A549 (cell line): ENCODE measurements at regions not wholly inside any gene's neighbourhood (a gene's known extent, or its start where the extent isn't known, plus 50 kb on each side); places are given as distances from the start of the nearest gene placed in this dataset.

Source experiments
- CHD4 ChIP-seq: fragments of 200-600 bp; sonication (generic); IDR thresholded peaks from 2 replicates; pipeline ENCODE4 v1.6.1; 2016; ENCODE audit warnings: antibody characterized with exemption, mild to moderate bottlenecking, borderline replicate concordance
- NFE2L2 ChIP-seq: fragments of 150-350 bp; conservative IDR thresholded peaks from 2 replicates; pipeline ENCODE4 v1.6.1; 2014; ENCODE audit warnings: low read length
- POLR2A ChIP-seq: IDR thresholded peaks from 2 replicates; pipeline ENCODE4 v1.6.1; 2012; ENCODE audit warnings: mild to moderate bottlenecking, low read length
- TFCP2L1 ChIP-seq: fragments of 250-450 bp; sonication (Bioruptor Pico); IDR thresholded peaks from 2 replicates; pipeline ENCODE4 v1.5.0; 2021; ENCODE audit warnings: mild to moderate bottlenecking
- ZSCAN20 ChIP-seq: fragments of 250-450 bp; sonication (Bioruptor Pico); IDR thresholded peaks from 2 replicates; pipeline ENCODE4 v1.8.0; 2022; ENCODE audit warnings: mild to moderate bottlenecking, moderate library complexity
- TF ChIP-seq, protein P1 (sequence below): fragments of >200 bp; sonication (Bioruptor Twin); formaldehyde crosslinking; IDR thresholded peaks from 3 replicates; pipeline ENCODE4 v1.5.1; 2016
- TF ChIP-seq, protein P2 (sequence below): fragments of 200-600 bp; sonication (generic); IDR thresholded peaks from 2 replicates; pipeline ENCODE4 v1.6.1; 2016; ENCODE audit warnings: antibody characterized with exemption, mild to moderate bottlenecking, moderate library complexity
- TF ChIP-seq, protein P3 (sequence below): fragments of 450-650 bp; IDR thresholded peaks from 2 replicates; pipeline ENCODE4 v1.6.1; 2014; ENCODE audit warnings: antibody characterized with exemption

DNA sequence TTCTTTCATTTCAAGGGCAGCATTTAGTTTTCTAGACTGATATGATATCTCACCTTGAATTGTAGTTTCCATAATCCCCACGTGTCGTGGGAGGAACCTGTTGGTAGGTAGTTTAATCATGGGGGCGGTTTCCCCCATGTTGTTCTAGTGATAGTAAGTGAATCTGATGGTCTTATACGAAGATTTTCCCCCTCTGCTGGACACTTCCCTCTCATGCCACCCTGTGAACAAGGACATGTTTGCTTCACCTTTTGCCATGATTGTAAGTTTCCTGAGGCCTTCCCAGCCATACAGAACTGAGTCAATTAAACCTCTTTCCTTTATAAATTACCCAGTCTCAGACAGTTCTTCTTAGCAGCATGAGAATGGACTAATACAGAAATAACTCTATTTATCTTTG is 851.1 kb upstream of the FAT3 start:
- TF ChIP-seq, protein P1, sequence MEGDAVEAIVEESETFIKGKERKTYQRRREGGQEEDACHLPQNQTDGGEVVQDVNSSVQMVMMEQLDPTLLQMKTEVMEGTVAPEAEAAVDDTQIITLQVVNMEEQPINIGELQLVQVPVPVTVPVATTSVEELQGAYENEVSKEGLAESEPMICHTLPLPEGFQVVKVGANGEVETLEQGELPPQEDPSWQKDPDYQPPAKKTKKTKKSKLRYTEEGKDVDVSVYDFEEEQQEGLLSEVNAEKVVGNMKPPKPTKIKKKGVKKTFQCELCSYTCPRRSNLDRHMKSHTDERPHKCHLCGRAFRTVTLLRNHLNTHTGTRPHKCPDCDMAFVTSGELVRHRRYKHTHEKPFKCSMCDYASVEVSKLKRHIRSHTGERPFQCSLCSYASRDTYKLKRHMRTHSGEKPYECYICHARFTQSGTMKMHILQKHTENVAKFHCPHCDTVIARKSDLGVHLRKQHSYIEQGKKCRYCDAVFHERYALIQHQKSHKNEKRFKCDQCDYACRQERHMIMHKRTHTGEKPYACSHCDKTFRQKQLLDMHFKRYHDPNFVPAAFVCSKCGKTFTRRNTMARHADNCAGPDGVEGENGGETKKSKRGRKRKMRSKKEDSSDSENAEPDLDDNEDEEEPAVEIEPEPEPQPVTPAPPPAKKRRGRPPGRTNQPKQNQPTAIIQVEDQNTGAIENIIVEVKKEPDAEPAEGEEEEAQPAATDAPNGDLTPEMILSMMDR, result no peak
- TF ChIP-seq, protein P2, sequence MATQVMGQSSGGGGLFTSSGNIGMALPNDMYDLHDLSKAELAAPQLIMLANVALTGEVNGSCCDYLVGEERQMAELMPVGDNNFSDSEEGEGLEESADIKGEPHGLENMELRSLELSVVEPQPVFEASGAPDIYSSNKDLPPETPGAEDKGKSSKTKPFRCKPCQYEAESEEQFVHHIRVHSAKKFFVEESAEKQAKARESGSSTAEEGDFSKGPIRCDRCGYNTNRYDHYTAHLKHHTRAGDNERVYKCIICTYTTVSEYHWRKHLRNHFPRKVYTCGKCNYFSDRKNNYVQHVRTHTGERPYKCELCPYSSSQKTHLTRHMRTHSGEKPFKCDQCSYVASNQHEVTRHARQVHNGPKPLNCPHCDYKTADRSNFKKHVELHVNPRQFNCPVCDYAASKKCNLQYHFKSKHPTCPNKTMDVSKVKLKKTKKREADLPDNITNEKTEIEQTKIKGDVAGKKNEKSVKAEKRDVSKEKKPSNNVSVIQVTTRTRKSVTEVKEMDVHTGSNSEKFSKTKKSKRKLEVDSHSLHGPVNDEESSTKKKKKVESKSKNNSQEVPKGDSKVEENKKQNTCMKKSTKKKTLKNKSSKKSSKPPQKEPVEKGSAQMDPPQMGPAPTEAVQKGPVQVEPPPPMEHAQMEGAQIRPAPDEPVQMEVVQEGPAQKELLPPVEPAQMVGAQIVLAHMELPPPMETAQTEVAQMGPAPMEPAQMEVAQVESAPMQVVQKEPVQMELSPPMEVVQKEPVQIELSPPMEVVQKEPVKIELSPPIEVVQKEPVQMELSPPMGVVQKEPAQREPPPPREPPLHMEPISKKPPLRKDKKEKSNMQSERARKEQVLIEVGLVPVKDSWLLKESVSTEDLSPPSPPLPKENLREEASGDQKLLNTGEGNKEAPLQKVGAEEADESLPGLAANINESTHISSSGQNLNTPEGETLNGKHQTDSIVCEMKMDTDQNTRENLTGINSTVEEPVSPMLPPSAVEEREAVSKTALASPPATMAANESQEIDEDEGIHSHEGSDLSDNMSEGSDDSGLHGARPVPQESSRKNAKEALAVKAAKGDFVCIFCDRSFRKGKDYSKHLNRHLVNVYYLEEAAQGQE, result no peak
- no peak for TF ChIP-seq ZSCAN20
- no peak for TF ChIP-seq POLR2A
- no peak for TF ChIP-seq TFCP2L1 (CRISPR knock-in tag)
- TF ChIP-seq, protein P3, sequence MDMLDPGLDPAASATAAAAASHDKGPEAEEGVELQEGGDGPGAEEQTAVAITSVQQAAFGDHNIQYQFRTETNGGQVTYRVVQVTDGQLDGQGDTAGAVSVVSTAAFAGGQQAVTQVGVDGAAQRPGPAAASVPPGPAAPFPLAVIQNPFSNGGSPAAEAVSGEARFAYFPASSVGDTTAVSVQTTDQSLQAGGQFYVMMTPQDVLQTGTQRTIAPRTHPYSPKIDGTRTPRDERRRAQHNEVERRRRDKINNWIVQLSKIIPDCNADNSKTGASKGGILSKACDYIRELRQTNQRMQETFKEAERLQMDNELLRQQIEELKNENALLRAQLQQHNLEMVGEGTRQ, result no peak
- no peak for TF ChIP-seq NFE2L2
- TF ChIP-seq CHD4, result no peak
